HG02623 (cell line): ENCODE measurements at regions not wholly inside any gene's neighbourhood (a gene's known extent, or its start where the extent isn't known, plus 50 kb on each side); places are given as distances from the start of the nearest gene placed in this dataset.

Source experiments
- ATAC-seq: cut with Tn5 transposase; IDR thresholded peaks from one replicate; pipeline ENCODE4 v1.9.1; 2021; ENCODE audit warnings: moderate library complexity; ENCODE audit not compliant: unreplicated experiment

- ATAC-seq = no peak
Observed at GRCh38 chr4:180566492-180566891, 1676.7 kb upstream of the TENM3 start.

DNA sequence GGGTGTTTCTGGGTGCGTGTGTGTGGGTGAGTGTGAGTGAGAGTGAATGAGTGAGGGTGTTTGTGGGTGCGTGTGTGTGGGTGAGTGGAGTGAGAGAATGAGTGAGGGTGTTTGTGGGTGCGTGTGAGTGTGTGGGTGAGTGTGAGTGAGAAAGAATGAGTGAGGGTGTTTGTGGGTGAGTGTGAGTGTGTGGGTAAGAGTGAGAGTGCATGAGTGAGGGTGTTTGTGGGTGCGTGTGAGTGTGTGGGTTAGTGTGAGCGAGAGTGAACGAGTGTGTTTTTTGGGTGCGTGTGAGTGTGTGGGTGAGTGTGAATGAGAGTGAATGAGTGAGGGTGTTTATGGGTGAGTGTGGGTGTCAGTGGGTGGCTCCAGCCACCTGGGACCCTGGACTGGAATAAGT lies 1676.1 kb upstream of the TENM3 start:
- no peak for ATAC-seq

GRCh38 chr4:180571516-180572055 lies 1671.6 kb upstream of the TENM3 start:
- ATAC-seq = no peak

- ATAC-seq = no peak
Observed at GRCh38 chr4:180578175-180578574, 1665.0 kb upstream of the TENM3 start.

DNA sequence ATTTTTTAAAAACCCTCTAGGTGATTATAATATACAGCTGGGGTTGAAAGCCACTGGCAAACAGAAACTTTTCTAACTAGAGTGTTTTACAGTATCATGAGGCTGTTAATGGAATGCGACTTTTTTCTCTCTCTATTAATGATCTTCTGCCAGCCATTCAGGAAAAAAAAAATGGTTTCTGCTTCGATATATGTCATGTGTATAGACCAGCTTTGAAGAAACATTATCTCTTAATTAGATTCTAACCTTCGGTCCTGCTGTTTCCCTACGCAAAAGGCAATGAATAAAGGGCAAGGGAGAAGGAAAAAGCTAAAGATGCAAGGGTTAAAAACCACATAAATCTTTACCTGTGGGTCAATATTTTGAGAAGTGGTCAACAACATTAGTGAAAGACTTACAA lies 1662.1 kb upstream of the TENM3 start:
- no peak for ATAC-seq

DNA sequence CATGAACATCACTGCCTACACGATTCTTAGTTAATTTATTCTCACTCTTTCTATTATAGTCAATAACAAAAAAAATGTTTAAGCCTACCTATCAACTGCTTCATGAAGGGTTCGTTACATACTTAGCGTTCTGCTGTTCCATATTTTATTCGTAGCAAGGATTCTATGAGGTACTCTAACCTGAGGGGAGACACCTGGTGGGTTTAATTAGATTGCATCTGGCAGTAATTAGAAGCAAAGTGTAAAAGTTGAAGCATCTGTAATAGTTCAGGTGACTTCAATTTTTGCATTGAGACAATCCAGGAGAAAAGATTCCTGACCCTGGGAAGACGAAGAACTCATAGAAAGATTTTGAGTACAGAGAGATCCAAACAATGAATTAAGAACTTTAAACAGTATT lies 1655.8 kb upstream of the TENM3 start:
- no peak for ATAC-seq

GRCh38 chr4:180589575-180589974 lies 1653.6 kb upstream of the TENM3 start:
- ATAC-seq = no peak

GRCh38 chr4:180596888-180597483 lies 1646.2 kb upstream of the TENM3 start:
- ATAC-seq = no peak

GRCh38 chr4:180598281-180598680 lies 1644.9 kb upstream of the TENM3 start:
- ATAC-seq = no peak

- ATAC-seq = no peak
Observed at GRCh38 chr4:180603791-180604190, 1639.4 kb upstream of the TENM3 start.

GRCh38 chr4:180610324-180610723 lies 1632.9 kb upstream of the TENM3 start:
- ATAC-seq = no peak

- no peak for ATAC-seq
Observed at GRCh38 chr4:180615746-180616145, 1627.5 kb upstream of the TENM3 start.

GRCh38 chr4:180617196-180617595 lies 1626.0 kb upstream of the TENM3 start:
- ATAC-seq = no peak

GRCh38 chr4:180618396-180618795 lies 1624.8 kb upstream of the TENM3 start:
- ATAC-seq = no peak

DNA sequence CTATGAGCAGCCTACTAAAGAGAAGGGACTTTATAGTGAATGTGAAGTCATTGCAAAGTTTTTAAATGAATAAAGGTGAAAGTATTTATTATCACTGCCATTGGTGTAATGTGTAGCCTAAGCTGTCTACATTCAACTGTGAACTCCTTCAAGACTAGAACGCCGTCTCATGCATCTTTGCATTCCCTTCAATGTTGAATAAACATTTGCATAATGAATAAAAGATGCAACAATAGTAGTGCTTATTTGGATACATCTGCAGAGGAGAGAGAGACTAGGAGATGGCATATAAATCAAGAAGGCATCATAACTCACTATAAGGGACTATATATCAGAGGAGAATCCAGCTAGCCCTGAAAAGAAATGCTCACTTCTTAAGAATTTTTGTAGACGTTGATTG lies 1623.8 kb upstream of the TENM3 start:
- no peak for ATAC-seq

GRCh38 chr4:180622254-180622653 lies 1620.9 kb upstream of the TENM3 start:
- no peak for ATAC-seq

GRCh38 chr4:180625653-180626052 lies 1617.5 kb upstream of the TENM3 start:
- ATAC-seq = no peak

- ATAC-seq = no peak
Observed at GRCh38 chr4:180630012-180630665, 1613.1 kb upstream of the TENM3 start.

DNA sequence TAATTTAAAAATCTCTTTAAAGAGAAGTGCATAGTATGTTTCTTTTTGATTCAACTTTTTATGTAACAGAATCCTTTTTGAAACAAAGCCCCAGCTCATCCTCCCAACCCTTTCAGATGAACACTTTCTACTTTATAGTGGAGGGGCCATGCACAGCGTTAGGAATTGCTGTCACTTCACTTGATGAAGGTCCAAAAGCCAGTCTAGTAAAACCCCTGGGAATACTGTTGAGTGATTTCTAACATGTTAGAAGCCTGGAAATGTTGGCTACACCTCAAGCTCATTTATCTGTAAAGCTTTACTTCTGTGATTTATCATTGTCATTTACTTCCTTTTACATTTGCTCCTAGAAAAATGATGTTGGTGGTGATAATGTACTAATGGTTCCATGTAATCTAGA lies 1608.9 kb upstream of the TENM3 start:
- no peak for ATAC-seq

- no peak for ATAC-seq
Observed at GRCh38 chr4:180635281-180635680, 1607.9 kb upstream of the TENM3 start.

GRCh38 chr4:180636696-180637404 lies 1606.4 kb upstream of the TENM3 start:
- ATAC-seq = no peak

- no peak for ATAC-seq
Observed at GRCh38 chr4:180637616-180638015, 1605.6 kb upstream of the TENM3 start.
